Mesendoderm (in vitro differentiated cells): ENCODE measurements at regions not wholly inside any gene's neighbourhood (a gene's known extent, or its start where the extent isn't known, plus 50 kb on each side); places are given as distances from the start of the nearest gene placed in this dataset.

ENCODE experiments used
- DNase-seq: peaks from one replicate; pipeline ENCODE4 v3.0.0; 2013
- H2AK5ac ChIP-seq: 2 replicates; pipeline ENCODE4 v1.6.1; 2013; ENCODE audit warnings: low read length, inconsistent platforms
- H2BK120ac ChIP-seq: 2 replicates; pipeline ENCODE4 v1.6.1; 2013; ENCODE audit warnings: low read depth, mild to moderate bottlenecking, low read length, moderate library complexity, mixed read lengths
- H2BK15ac ChIP-seq: replicated peaks from 2 replicates; pipeline ENCODE4 v1.6.1; 2013; ENCODE audit warnings: low read depth, mild to moderate bottlenecking, moderate library complexity
- H2BK5ac ChIP-seq: 2 replicates; pipeline ENCODE4 v1.6.1; 2013; ENCODE audit warnings: low read length, inconsistent platforms
- H3K18ac ChIP-seq: 2 replicates; pipeline ENCODE4 v1.6.1; 2013; ENCODE audit warnings: mild to moderate bottlenecking, low read length, mixed read lengths
- H3K23ac ChIP-seq: one replicate; pipeline ENCODE4 v1.6.1; 2013; ENCODE audit warnings: low read length
- H3K27ac ChIP-seq: 2 replicates; pipeline ENCODE4 v1.5.1; 2013; ENCODE audit warnings: low read depth, mild to moderate bottlenecking, inconsistent platforms, low read length, moderate library complexity
- H3K27me3 ChIP-seq: 2 replicates; pipeline ENCODE4 v1.6.1; 2013; ENCODE audit warnings: low read length, control low read depth, mild to moderate bottlenecking, inconsistent platforms; ENCODE audit not compliant: insufficient read depth, poor library complexity
- H3K36me3 ChIP-seq: 2 replicates; pipeline ENCODE4 v1.6.1; 2013; ENCODE audit warnings: low read length, inconsistent platforms; ENCODE audit not compliant: control insufficient read depth, insufficient read depth
- H3K4ac ChIP-seq: one replicate; pipeline ENCODE4 v1.6.1; 2013; ENCODE audit warnings: low read depth, mild to moderate bottlenecking, low read length, moderate library complexity
- H3K4me1 ChIP-seq: 2 replicates; pipeline ENCODE4 v1.6.1; 2013; ENCODE audit warnings: low read depth, low read length, inconsistent platforms; ENCODE audit not compliant: control insufficient read depth
- H3K4me2 ChIP-seq: 2 replicates; pipeline ENCODE4 v1.6.1; 2013; ENCODE audit warnings: low read length
- H3K4me3 ChIP-seq: 2 replicates; pipeline ENCODE4 v1.5.1; 2013; ENCODE audit warnings: mild to moderate bottlenecking, low read length
- H3K56ac ChIP-seq: one replicate; pipeline ENCODE4 v1.6.1; 2013; ENCODE audit warnings: low read length
- H3K79me1 ChIP-seq: 2 replicates; pipeline ENCODE4 v1.6.1; 2013; ENCODE audit warnings: low read length, inconsistent platforms
- H3K79me2 ChIP-seq: 2 replicates; pipeline ENCODE4 v1.6.1; 2013; ENCODE audit warnings: mild to moderate bottlenecking, low read length; ENCODE audit not compliant: control insufficient read depth, insufficient read depth
- H3K9ac ChIP-seq: 2 replicates; pipeline ENCODE4 v1.6.1; 2013; ENCODE audit warnings: low read length, inconsistent platforms
- H4K5ac ChIP-seq: one replicate; pipeline ENCODE4 v1.6.1; 2013; ENCODE audit warnings: low read length
- H4K8ac ChIP-seq: one replicate; pipeline ENCODE4 v1.6.1; 2013; ENCODE audit warnings: low read depth, mild to moderate bottlenecking, control low read depth, low read length, moderate library complexity
- WGBS: extraction: QIAGEN DNeasy Blood & Tissue Kit; methylation state at CpG from one replicate; pipeline ENCODE4 v1.1.7; 2013; ENCODE audit warnings: low lambda C conversion rate, missing lambda C conversion rate; ENCODE audit not compliant: insufficient coverage; ENCODE audit errors: extremely low coverage; 5-methylcytosine and 5-hydroxymethylcytosine counted together

DNA sequence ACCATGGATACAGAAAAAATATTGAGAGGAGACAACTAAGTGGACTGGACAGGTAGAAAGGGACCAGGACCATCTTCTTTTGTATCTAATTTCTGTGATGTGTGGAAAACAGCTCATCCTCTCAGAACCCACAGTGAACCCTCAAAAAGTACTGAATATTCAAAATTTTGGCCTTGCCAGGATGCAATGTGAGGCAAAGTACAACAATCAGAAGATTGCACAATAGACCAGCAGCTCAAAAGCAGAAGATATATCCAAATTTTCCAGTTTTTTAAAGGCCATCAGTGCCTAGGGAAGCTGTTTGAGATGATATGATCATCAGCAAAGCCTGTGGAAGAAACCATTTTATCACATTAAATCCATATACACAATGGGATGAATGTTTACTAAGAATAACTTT lies 973.3 kb upstream of the MIR17HG start:
- Histone ChIP-seq H2AK5ac (no peak overlapping the region), H2BK15ac (no peak overlapping the region), H3K56ac (no peak overlapping the region), H3K36me3 (no peaks in the 10 kb centered on the region), H3K79me1 (no peaks in the 10 kb centered on the region), H3K4me1 (no peaks in the 10 kb centered on the region), H2BK120ac (no peak overlapping the region), H3K27ac (no peak overlapping the region), H3K4me3 (no peak overlapping the region), H4K5ac (no peak overlapping the region), H3K79me2 (no peaks in the 10 kb centered on the region), H3K4me2 (no peak overlapping the region), H2BK5ac (no peak overlapping the region), H3K23ac (no peak overlapping the region), H3K9ac (no peak overlapping the region), H3K18ac (no peak overlapping the region), H3K27me3 (no peaks in the 10 kb centered on the region), H4K8ac (no peak overlapping the region), H3K4ac (no peak overlapping the region)
- no peak for DNase-seq

DNA sequence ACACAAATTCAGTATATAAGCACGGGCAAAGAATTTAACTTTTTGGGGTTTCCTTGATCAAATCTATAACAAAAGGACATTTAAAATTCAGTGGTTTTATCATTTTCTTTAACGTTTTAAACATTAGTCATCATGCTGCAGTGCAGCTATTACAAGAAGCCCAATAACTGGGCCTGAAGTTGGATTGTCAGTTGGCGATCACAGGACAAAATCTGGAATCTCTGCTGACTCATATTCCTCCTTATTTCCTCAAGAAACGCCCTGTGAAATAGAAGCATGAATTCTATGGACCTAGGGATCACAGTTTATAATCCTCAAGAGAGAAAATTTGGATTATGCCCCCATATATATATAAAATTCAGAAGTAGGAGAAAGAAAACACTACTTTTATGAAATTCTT lies 971.6 kb upstream of the MIR17HG start:
- Histone ChIP-seq H3K27ac (no peak overlapping the region), H4K5ac (no peak overlapping the region), H3K18ac (no peak overlapping the region), H3K27me3 (no peaks in the 10 kb centered on the region), H2BK120ac (no peak overlapping the region), H3K9ac (no peak overlapping the region), H3K56ac (no peak overlapping the region), H4K8ac (no peak overlapping the region), H3K23ac (no peak overlapping the region), H3K36me3 (no peaks in the 10 kb centered on the region), H3K4me2 (no peak overlapping the region), H3K79me1 (no peaks in the 10 kb centered on the region), H2AK5ac (no peak overlapping the region), H3K4ac (no peak overlapping the region), H3K79me2 (no peaks in the 10 kb centered on the region), H2BK15ac (no peak overlapping the region), H3K4me1 (no peaks in the 10 kb centered on the region), H2BK5ac (no peak overlapping the region), H3K4me3 (no peak overlapping the region)
- WGBS, result no CpG with 5 or more reads among the region's 4 CpGs
- DNase-seq, result no peak

GRCh38 chr13:90382425-90382824 lies 965.1 kb upstream of the MIR17HG start:
- Histone ChIP-seq H3K9ac (no peak overlapping the region), H2BK15ac (no peak overlapping the region), H4K8ac (no peak overlapping the region), H3K4ac (no peak overlapping the region), H4K5ac (no peak overlapping the region), H3K18ac (no peak overlapping the region), H3K27me3 (no peaks in the 10 kb centered on the region), H2BK120ac (no peak overlapping the region), H2AK5ac (no peak overlapping the region), H3K27ac (no peak overlapping the region), H3K4me1 (no peaks in the 10 kb centered on the region), H2BK5ac (no peak overlapping the region), H3K56ac (no peak overlapping the region), H3K79me2 (no peaks in the 10 kb centered on the region), H3K36me3 (no peaks in the 10 kb centered on the region), H3K79me1 (no peaks in the 10 kb centered on the region), H3K4me2 (no peak overlapping the region), H3K4me3 (no peak overlapping the region), H3K23ac (no peak overlapping the region)
- no peak for DNase-seq
- no CpG with 5 or more reads among the region's 1 CpG for WGBS

- H3K9ac ChIP-seq, result no peak overlapping the region
- no peak overlapping the region for H3K4me2 ChIP-seq
- no peak overlapping the region for H3K27ac ChIP-seq
Measured at GRCh38 chr13:90385781-90386489, 961.6 kb upstream of the MIR17HG start.

GRCh38 chr13:90388887-90389452 lies 958.5 kb upstream of the MIR17HG start:
- H3K9ac ChIP-seq, result no peak overlapping the region
- H3K79me2 ChIP-seq, result no peaks in the 10 kb centered on the region
- H2BK5ac ChIP-seq, result no peak overlapping the region

More at GRCh38 chr13:90385781-90386489, 961.6 kb upstream of the MIR17HG start:
- WGBS, result no CpG with 5 or more reads among the region's 4 CpGs
- Histone ChIP-seq H3K4me3 (no peak overlapping the region), H3K27me3 (no peaks in the 10 kb centered on the region), H2BK15ac (no peak overlapping the region), H4K5ac (no peak overlapping the region), H2BK5ac (no peak overlapping the region), H3K4ac (no peak overlapping the region), H3K79me1 (no peaks in the 10 kb centered on the region), H2AK5ac (no peak overlapping the region), H3K79me2 (no peaks in the 10 kb centered on the region), H3K36me3 (no peaks in the 10 kb centered on the region), H4K8ac (no peak overlapping the region), H3K4me1 (no peaks in the 10 kb centered on the region), H3K56ac (no peak overlapping the region), H3K18ac (no peak overlapping the region), H3K23ac (no peak overlapping the region), H2BK120ac (no peak overlapping the region)
- no peak for DNase-seq

DNA sequence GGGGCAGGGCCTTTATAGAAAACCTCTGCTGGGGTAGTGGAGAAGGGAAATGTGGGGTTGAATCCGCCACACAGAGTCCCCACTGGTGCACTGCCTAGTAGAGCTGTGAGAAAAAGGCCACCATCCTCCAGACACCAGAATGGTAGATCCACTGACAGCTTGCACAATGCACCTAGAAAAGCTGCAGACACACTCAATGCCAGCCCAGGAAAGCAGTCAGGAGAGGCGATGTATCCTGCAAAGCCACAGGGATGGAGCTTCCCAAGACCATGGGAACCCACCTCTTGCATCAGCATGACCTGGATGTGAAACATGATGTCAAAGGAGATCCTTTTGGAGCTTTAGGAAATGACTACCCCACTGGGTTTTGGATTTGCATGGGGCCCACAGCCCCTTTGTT lies 958.0 kb upstream of the MIR17HG start:
- Histone ChIP-seq H3K79me2 (no peaks in the 10 kb centered on the region), H3K56ac (no peak overlapping the region)

More at GRCh38 chr13:90388887-90389452, 958.5 kb upstream of the MIR17HG start:
- Histone ChIP-seq H2BK120ac (no peak overlapping the region), H2AK5ac (no peak overlapping the region), H3K23ac (no peak overlapping the region), H3K56ac (no peak overlapping the region), H3K4me3 (no peak overlapping the region), H3K18ac (no peak overlapping the region), H3K27me3 (no peaks in the 10 kb centered on the region), H3K27ac (no peak overlapping the region), H3K79me1 (no peaks in the 10 kb centered on the region), H3K4me2 (no peak overlapping the region), H4K8ac (no peak overlapping the region), H3K4me1 (no peaks in the 10 kb centered on the region), H3K4ac (no peak overlapping the region), H2BK15ac (no peak overlapping the region), H3K36me3 (no peaks in the 10 kb centered on the region), H4K5ac (no peak overlapping the region)
- DNase-seq, result no peak
- WGBS, result no CpG with 5 or more reads among the region's 2 CpGs

More for the DNA sequence above, 958.0 kb upstream of the MIR17HG start:
- H3K27me3 ChIP-seq, result no peaks in the 10 kb centered on the region
- H4K8ac ChIP-seq, result no peak overlapping the region
- no peak overlapping the region for H2BK5ac ChIP-seq
- no peak overlapping the region for H3K23ac ChIP-seq
- H3K79me1 ChIP-seq, result no peaks in the 10 kb centered on the region
- no peak overlapping the region for H4K5ac ChIP-seq
- no peaks in the 10 kb centered on the region for H3K4me1 ChIP-seq
- H3K18ac ChIP-seq, result no peak overlapping the region
- H3K36me3 ChIP-seq, result no peaks in the 10 kb centered on the region
- no peak overlapping the region for H3K4me3 ChIP-seq
- H3K9ac ChIP-seq, result no peak overlapping the region
- no CpG with 5 or more reads among the region's 2 CpGs for WGBS
- DNase-seq, result no peak
- no peak overlapping the region for H3K27ac ChIP-seq
- H2BK120ac ChIP-seq, result no peak overlapping the region
- no peak overlapping the region for H2BK15ac ChIP-seq
- no peak overlapping the region for H3K4ac ChIP-seq
- no peak overlapping the region for H3K4me2 ChIP-seq
- H2AK5ac ChIP-seq, result no peak overlapping the region
